ENCODE measurements at regions not wholly inside any gene's neighbourhood (a gene's known extent, or its start where the extent isn't known, plus 50 kb on each side); places are given as distances from the start of the nearest gene placed in this dataset.

- ATAC-seq (replicated peaks in 6 of 8): no peak
- WGBS, 10 experiments: 0 to 82% (median 14%) methylated on average over 2 of the region's 4 CpGs; no CpG with 5 or more reads in 7 of the 10 experiments
- in situ Hi-C loops (cut with MboI; ENCODE audit: low pct_unique_long_range_greater_than_20kb in 2 of 9, low sequenced_read_pairs in 9 of 9, unreplicated experiment in 9 of 9): no loop called here
Measured at GRCh38 chr5:3999929-4000328, 404.3 kb downstream of the IRX1 start.

GRCh38 chr5:4001004-4001403 lies 405.4 kb downstream of the IRX1 start:
- Histone ChIP-seq H3K4me1 (replicated peaks in 1 of 2) (peaks cover 0 to 41% of the 10 kb centered on the region in 2 donors), H3K27ac (no peak overlapping the region), H3K4me3 (no peak overlapping the region)
- WGBS, 10 experiments: 0 to 43% (median 11%) methylated on average over 1 to 9 of the region's 12 CpGs; no CpG with 5 or more reads in 2 of the 10 experiments
- ATAC-seq (replicated peaks in 6 of 8): peak in 4 of 8 experiments; percentile 63 to 73 (median 71)
- in situ Hi-C loops (cut with MboI; ENCODE audit: low pct_unique_long_range_greater_than_20kb in 2 of 9, low sequenced_read_pairs in 9 of 9, unreplicated experiment in 9 of 9): no loop called here

More at GRCh38 chr5:3999929-4000328, 404.3 kb downstream of the IRX1 start:
- Histone ChIP-seq H3K4me1 (replicated peaks in 1 of 2) (peaks cover 0 to 50% of the 10 kb centered on the region in 2 donors), H3K4me3 (no peak overlapping the region), H3K27ac (no peak overlapping the region)

- in situ Hi-C loops (cut with MboI; ENCODE audit: low pct_unique_long_range_greater_than_20kb in 2 of 9, low sequenced_read_pairs in 9 of 9, unreplicated experiment in 9 of 9): no loop called here
- no peak overlapping the region for H3K4me3 ChIP-seq
- peak in 4 of 8 experiments; percentile 32 to 68 (median 56) for ATAC-seq (replicated peaks in 6 of 8)
Measured at GRCh38 chr5:4001758-4002533, 406.3 kb downstream of the IRX1 start.

GRCh38 chr5:4005335-4005734 lies 409.7 kb downstream of the IRX1 start:
- H3K27ac ChIP-seq: no peak overlapping the region
- H3K4me1 ChIP-seq (replicated peaks in 1 of 2): peaks cover 0 to 24% of the 10 kb centered on the region in 2 donors
- WGBS, 10 experiments: 50 to 98% (median 88%) methylated on average over 1 to 8 of the region's 11 CpGs; no CpG with 5 or more reads in 5 of the 10 experiments
- H3K4me3 ChIP-seq: no peak overlapping the region
- ATAC-seq (replicated peaks in 6 of 8): no peak
- in situ Hi-C loops (cut with MboI; ENCODE audit: low pct_unique_long_range_greater_than_20kb in 2 of 9, low sequenced_read_pairs in 9 of 9, unreplicated experiment in 9 of 9): no loop called here

More at GRCh38 chr5:4001758-4002533, 406.3 kb downstream of the IRX1 start:
- H3K27ac ChIP-seq: peak overlapping the region in 1 of 2 donors; percentile 10
- peaks cover 0 to 31% of the 10 kb centered on the region in 2 donors for H3K4me1 ChIP-seq (replicated peaks in 1 of 2)
- WGBS, 10 experiments: 6 to 90% (median 46%) methylated on average over 1 to 10 of the region's 10 CpGs; no CpG with 5 or more reads in 1 of the 10 experiments

- Histone ChIP-seq H3K27ac (no peak overlapping the region), H3K4me3 (no peak overlapping the region), H3K4me1 (replicated peaks in 1 of 2) (peaks cover 0 to 8% of the 10 kb centered on the region in 2 donors)
- in situ Hi-C loops (cut with MboI; ENCODE audit: low pct_unique_long_range_greater_than_20kb in 2 of 9, low sequenced_read_pairs in 9 of 9, unreplicated experiment in 9 of 9): no loop called here
- ATAC-seq (replicated peaks in 6 of 8): no peak
- 43 to 100% (median 82%) methylated on average over 1 to 3 of the region's 3 CpGs for WGBS, 10 experiments
Measured at GRCh38 chr5:4007001-4007400, 411.4 kb downstream of the IRX1 start.

GRCh38 chr5:4011943-4012342 lies 416.3 kb downstream of the IRX1 start:
- no peak overlapping the region for H3K27ac ChIP-seq
- no peak overlapping the region for H3K4me3 ChIP-seq
- 53 to 92% (median 82%) methylated on average over 1 to 6 of the region's 6 CpGs; no CpG with 5 or more reads in 4 of the 10 experiments for WGBS, 10 experiments
- ATAC-seq (replicated peaks in 6 of 8): no peak
- in situ Hi-C loops (cut with MboI; ENCODE audit: low pct_unique_long_range_greater_than_20kb in 2 of 9, low sequenced_read_pairs in 9 of 9, unreplicated experiment in 9 of 9): no loop called here
- peaks cover 0 to 20% of the 10 kb centered on the region in 2 donors for H3K4me1 ChIP-seq (replicated peaks in 1 of 2)

- H3K4me1 ChIP-seq (replicated peaks in 1 of 2): peaks cover 0 to 26% of the 10 kb centered on the region in 2 donors
- no peak overlapping the region for H3K4me3 ChIP-seq
- in situ Hi-C loops (cut with MboI; ENCODE audit: low pct_unique_long_range_greater_than_20kb in 2 of 9, low sequenced_read_pairs in 9 of 9, unreplicated experiment in 9 of 9): no loop called here
- ATAC-seq (replicated peaks in 6 of 8): peak in 5 of 8 experiments; percentile 35 to 90 (median 87)
- WGBS, 10 experiments: 0 to 83% (median 48%) methylated on average over 1 to 15 of the region's 20 CpGs; no CpG with 5 or more reads in 2 of the 10 experiments
- H3K27ac ChIP-seq: no peak overlapping the region
Measured at GRCh38 chr5:4013106-4013898, 417.7 kb downstream of the IRX1 start.

- Histone ChIP-seq H3K27ac (no peak overlapping the region), H3K4me1 (replicated peaks in 1 of 2) (peaks cover 0 to 40% of the 10 kb centered on the region in 2 donors), H3K4me3 (no peak overlapping the region)
- ATAC-seq (replicated peaks in 6 of 8): no peak
- WGBS, 10 experiments: 0 to 100% (median 90%) methylated on average over 1 to 4 of the region's 4 CpGs; no CpG with 5 or more reads in 1 of the 10 experiments
- in situ Hi-C loops (cut with MboI; ENCODE audit: low pct_unique_long_range_greater_than_20kb in 2 of 9, low sequenced_read_pairs in 9 of 9, unreplicated experiment in 9 of 9): no loop called here
Measured at GRCh38 chr5:4015709-4016108, 420.1 kb downstream of the IRX1 start.

GRCh38 chr5:4017076-4017803 lies 421.6 kb downstream of the IRX1 start:
- 0 to 100% (median 76%) methylated on average over 2 to 5 of the region's 5 CpGs for WGBS, 10 experiments
- no peak overlapping the region for H3K4me3 ChIP-seq
- peaks cover 0 to 45% of the 10 kb centered on the region in 2 donors for H3K4me1 ChIP-seq (replicated peaks in 1 of 2)
- ATAC-seq (replicated peaks in 6 of 8): no peak
- no peak overlapping the region for H3K27ac ChIP-seq
- in situ Hi-C loops (cut with MboI; ENCODE audit: low pct_unique_long_range_greater_than_20kb in 2 of 9, low sequenced_read_pairs in 9 of 9, unreplicated experiment in 9 of 9): no loop called here

GRCh38 chr5:4018007-4018406 lies 422.4 kb downstream of the IRX1 start:
- in situ Hi-C loops (cut with MboI; ENCODE audit: low pct_unique_long_range_greater_than_20kb in 2 of 9, low sequenced_read_pairs in 9 of 9, unreplicated experiment in 9 of 9): no loop called here
- no peak overlapping the region for H3K4me3 ChIP-seq
- WGBS, 10 experiments: 0 to 65% (median 45%) methylated on average over 1 to 2 of the region's 2 CpGs; no CpG with 5 or more reads in 4 of the 10 experiments
- peaks cover 0 to 42% of the 10 kb centered on the region in 2 donors for H3K4me1 ChIP-seq (replicated peaks in 1 of 2)
- no peak for ATAC-seq (replicated peaks in 6 of 8)
- H3K27ac ChIP-seq: no peak overlapping the region

- WGBS, 10 experiments: 10 to 93% (median 70%) methylated on average over 1 to 8 of the region's 9 CpGs
- ATAC-seq (replicated peaks in 6 of 8): peak in 1 of 8 experiments; percentile 51
- peaks cover 0 to 34% of the 10 kb centered on the region in 2 donors for H3K4me1 ChIP-seq (replicated peaks in 1 of 2)
- in situ Hi-C loops (cut with MboI; ENCODE audit: low pct_unique_long_range_greater_than_20kb in 2 of 9, low sequenced_read_pairs in 9 of 9, unreplicated experiment in 9 of 9): no loop called here
- H3K4me3 ChIP-seq: no peak overlapping the region
- no peak overlapping the region for H3K27ac ChIP-seq
Measured at GRCh38 chr5:4019009-4019769, 423.6 kb downstream of the IRX1 start.

- in situ Hi-C loops (cut with MboI; ENCODE audit: low pct_unique_long_range_greater_than_20kb in 2 of 9, low sequenced_read_pairs in 9 of 9, unreplicated experiment in 9 of 9): no loop called here
- ATAC-seq (replicated peaks in 6 of 8): peak in 5 of 8 experiments; percentile 2 to 38 (median 19)
- 25 to 100% (median 65%) methylated on average over 2 to 6 of the region's 6 CpGs; no CpG with 5 or more reads in 2 of the 10 experiments for WGBS, 10 experiments
Measured at GRCh38 chr5:4019841-4020240, 424.2 kb downstream of the IRX1 start.

More at GRCh38 chr5:4019841-4020240, 424.2 kb downstream of the IRX1 start:
- Histone ChIP-seq H3K27ac (no peak overlapping the region), H3K4me3 (no peak overlapping the region), H3K4me1 (replicated peaks in 1 of 2) (peaks cover 0 to 28% of the 10 kb centered on the region in 2 donors)

Measured in motor neuron (in vitro differentiated cells).